ENCODE measurements at regions not wholly inside any gene's neighbourhood (a gene's known extent, or its start where the extent isn't known, plus 50 kb on each side); places are given as distances from the start of the nearest gene placed in this dataset.

DNA sequence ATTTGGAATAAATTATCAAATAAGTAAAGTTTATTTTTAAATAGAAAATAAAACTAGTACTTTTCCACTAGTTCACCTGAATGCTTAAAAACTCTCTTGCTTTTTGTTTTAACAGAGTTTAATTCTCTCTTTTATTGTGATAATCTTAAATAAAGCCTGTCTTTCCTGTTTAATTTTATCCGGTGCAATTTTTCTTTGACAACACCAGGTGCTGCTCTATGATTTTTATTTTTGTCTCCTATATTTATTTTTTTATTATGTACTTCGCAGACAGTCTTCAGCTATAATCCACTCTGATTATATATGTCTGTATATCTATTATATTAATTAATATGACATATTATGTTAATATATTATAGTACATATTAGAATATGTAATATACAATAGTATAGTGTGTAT, 1293.0 kb upstream of the EPHA6 start:
- Histone ChIP-seq H3K4me3 (ENCODE audit: low read depth, low read length, poor library complexity, severe bottlenecking) (no peak overlapping the region), H3K27ac (ENCODE audit: low read depth, low read length, poor library complexity, severe bottlenecking) (no peak overlapping the region), H3K27me3 (ENCODE audit: insufficient read depth, low read length) (no peaks in the 10 kb centered on the region), H3F3A (ENCODE audit: insufficient read depth, low read length) (no peaks in the 10 kb centered on the region), H2AFZ (ENCODE audit: low read length) (no peak overlapping the region), H4K20me1 (ENCODE audit: insufficient read depth, low read length) (no peaks in the 10 kb centered on the region), H3K9ac (ENCODE audit: low read length) (no peak overlapping the region), H3K79me2 (ENCODE audit: insufficient read depth, low read length) (no peaks in the 10 kb centered on the region), H3K9me3 (ENCODE audit: low read length) (no peaks in the 10 kb centered on the region), H3K9me2 (ENCODE audit: low read depth, low read length) (no peaks in the 10 kb centered on the region), H3K4me2 (ENCODE audit: low read length) (no peak overlapping the region), H3K4me1 (ENCODE audit: insufficient read depth, low read length, severe bottlenecking) (no peaks in the 10 kb centered on the region), H3K36me3 (ENCODE audit: insufficient read depth, low read length) (no peaks in the 10 kb centered on the region)
- TF ChIP-seq, protein P1, sequence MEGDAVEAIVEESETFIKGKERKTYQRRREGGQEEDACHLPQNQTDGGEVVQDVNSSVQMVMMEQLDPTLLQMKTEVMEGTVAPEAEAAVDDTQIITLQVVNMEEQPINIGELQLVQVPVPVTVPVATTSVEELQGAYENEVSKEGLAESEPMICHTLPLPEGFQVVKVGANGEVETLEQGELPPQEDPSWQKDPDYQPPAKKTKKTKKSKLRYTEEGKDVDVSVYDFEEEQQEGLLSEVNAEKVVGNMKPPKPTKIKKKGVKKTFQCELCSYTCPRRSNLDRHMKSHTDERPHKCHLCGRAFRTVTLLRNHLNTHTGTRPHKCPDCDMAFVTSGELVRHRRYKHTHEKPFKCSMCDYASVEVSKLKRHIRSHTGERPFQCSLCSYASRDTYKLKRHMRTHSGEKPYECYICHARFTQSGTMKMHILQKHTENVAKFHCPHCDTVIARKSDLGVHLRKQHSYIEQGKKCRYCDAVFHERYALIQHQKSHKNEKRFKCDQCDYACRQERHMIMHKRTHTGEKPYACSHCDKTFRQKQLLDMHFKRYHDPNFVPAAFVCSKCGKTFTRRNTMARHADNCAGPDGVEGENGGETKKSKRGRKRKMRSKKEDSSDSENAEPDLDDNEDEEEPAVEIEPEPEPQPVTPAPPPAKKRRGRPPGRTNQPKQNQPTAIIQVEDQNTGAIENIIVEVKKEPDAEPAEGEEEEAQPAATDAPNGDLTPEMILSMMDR (IDR thresholded peaks at IDR 0.05; ENCODE audit: low read length), result no peak

- Histone ChIP-seq H3K9ac (ENCODE audit: low read length) (no peak overlapping the region), H3K4me1 (ENCODE audit: insufficient read depth, low read length, severe bottlenecking) (no peaks in the 10 kb centered on the region)
- no peak for TF ChIP-seq EZH2 (IDR thresholded peaks at IDR 0.05; ENCODE audit: borderline replicate concordance, low read length)
- TF ChIP-seq, protein P1 (IDR thresholded peaks at IDR 0.05; ENCODE audit: low read length), result no peak
Measured at GRCh38 chr3:95522449-95522848, 1291.9 kb upstream of the EPHA6 start.

GRCh38 chr3:95539950-95540483, 1274.4 kb upstream of the EPHA6 start:
- Histone ChIP-seq H3K36me3 (ENCODE audit: insufficient read depth, low read length) (no peaks in the 10 kb centered on the region), H3F3A (ENCODE audit: insufficient read depth, low read length) (no peaks in the 10 kb centered on the region), H4K20me1 (ENCODE audit: insufficient read depth, low read length) (no peaks in the 10 kb centered on the region), H3K4me1 (ENCODE audit: insufficient read depth, low read length, severe bottlenecking) (no peaks in the 10 kb centered on the region), H3K9me2 (ENCODE audit: low read depth, low read length) (no peaks in the 10 kb centered on the region), H3K9ac (ENCODE audit: low read length) (no peak overlapping the region), H3K4me3 (ENCODE audit: low read depth, low read length, poor library complexity, severe bottlenecking) (no peak overlapping the region), H3K79me2 (ENCODE audit: insufficient read depth, low read length) (no peaks in the 10 kb centered on the region), H3K9me3 (ENCODE audit: low read length) (no peaks in the 10 kb centered on the region), H3K4me2 (ENCODE audit: low read length) (no peak overlapping the region), H3K27me3 (ENCODE audit: insufficient read depth, low read length) (no peaks in the 10 kb centered on the region), H2AFZ (ENCODE audit: low read length) (no peak overlapping the region), H3K27ac (ENCODE audit: low read depth, low read length, poor library complexity, severe bottlenecking) (no peak overlapping the region)
- TF ChIP-seq, protein P1 (IDR thresholded peaks at IDR 0.05; ENCODE audit: low read length), result no peak
- TF ChIP-seq EZH2 (IDR thresholded peaks at IDR 0.05; ENCODE audit: borderline replicate concordance, low read length), result no peak

More at GRCh38 chr3:95522449-95522848, 1291.9 kb upstream of the EPHA6 start:
- Histone ChIP-seq H3K9me2 (ENCODE audit: low read depth, low read length) (no peaks in the 10 kb centered on the region), H4K20me1 (ENCODE audit: insufficient read depth, low read length) (no peaks in the 10 kb centered on the region), H3K9me3 (ENCODE audit: low read length) (no peaks in the 10 kb centered on the region), H3K4me3 (ENCODE audit: low read depth, low read length, poor library complexity, severe bottlenecking) (no peak overlapping the region), H3F3A (ENCODE audit: insufficient read depth, low read length) (no peaks in the 10 kb centered on the region), H2AFZ (ENCODE audit: low read length) (no peak overlapping the region), H3K36me3 (ENCODE audit: insufficient read depth, low read length) (no peaks in the 10 kb centered on the region), H3K4me2 (ENCODE audit: low read length) (no peak overlapping the region), H3K27me3 (ENCODE audit: insufficient read depth, low read length) (no peaks in the 10 kb centered on the region), H3K79me2 (ENCODE audit: insufficient read depth, low read length) (no peaks in the 10 kb centered on the region), H3K27ac (ENCODE audit: low read depth, low read length, poor library complexity, severe bottlenecking) (no peak overlapping the region)
